HS-5 (cell line): ENCODE measurements at regions not wholly inside any gene's neighbourhood (a gene's known extent, or its start where the extent isn't known, plus 50 kb on each side); places are given as distances from the start of the nearest gene placed in this dataset.
"Not testable (repeated sequence)": the region's sequence is repeated elsewhere in the genome, so short reads cannot be mapped to it uniquely, and the experiment has no call there.

ENCODE experiments used
- DNase-seq: peaks from one replicate; pipeline ENCODE4 v3.0.0-alpha.2; 2012; ENCODE audit warnings: low read depth

DNA sequence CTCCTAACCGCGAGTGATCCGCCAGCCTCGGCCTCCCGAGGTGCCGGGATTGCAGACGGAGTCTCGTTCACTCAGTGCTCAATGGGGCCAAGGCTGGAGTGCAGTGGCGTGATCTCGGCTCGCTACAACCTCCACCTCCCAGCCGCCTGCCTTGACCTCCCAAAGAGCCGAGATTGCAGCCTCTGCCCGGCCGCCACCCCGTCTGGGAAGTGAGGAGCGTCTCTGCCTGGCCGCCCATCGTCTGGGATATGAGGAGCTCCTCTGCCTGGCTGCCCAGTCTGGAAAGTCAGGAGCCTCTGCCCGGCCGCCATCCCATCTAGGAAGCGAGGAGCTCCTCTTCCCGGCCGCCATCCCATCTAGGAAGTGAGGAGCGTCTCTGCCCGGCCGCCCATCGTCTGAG is 58.8 kb upstream of the ANKRD30BL start:
- not testable (repeated sequence) for DNase-seq

DNA sequence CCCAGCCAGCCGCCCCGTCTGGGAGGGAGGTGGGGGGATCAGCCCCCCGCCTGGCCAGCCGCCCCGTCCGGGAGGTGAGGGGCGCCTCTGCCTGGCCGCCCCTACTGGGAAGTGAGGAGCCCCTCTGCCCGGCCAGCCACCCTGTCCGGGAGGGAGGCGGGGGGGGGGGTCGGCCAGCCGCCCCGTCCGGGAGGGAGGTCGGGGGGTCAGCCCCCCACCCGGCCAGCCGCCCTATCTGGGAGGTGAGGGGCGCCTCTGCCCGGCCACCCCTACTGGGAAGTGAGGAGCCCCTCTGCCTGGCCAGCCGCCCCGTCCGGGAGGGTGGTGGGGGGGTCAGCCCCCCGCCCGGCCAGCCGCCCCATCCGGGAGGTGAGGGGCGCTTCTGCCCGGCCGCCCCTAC is 60.1 kb upstream of the ANKRD30BL start:
- DNase-seq = not testable (repeated sequence)

- no peak for DNase-seq
Measured at GRCh38 chr2:132252191-132252893, 90.6 kb upstream of the ANKRD30BL start.

- no peak for DNase-seq
Measured at GRCh38 chr2:132252894-132253264, 91.1 kb upstream of the ANKRD30BL start.

DNA sequence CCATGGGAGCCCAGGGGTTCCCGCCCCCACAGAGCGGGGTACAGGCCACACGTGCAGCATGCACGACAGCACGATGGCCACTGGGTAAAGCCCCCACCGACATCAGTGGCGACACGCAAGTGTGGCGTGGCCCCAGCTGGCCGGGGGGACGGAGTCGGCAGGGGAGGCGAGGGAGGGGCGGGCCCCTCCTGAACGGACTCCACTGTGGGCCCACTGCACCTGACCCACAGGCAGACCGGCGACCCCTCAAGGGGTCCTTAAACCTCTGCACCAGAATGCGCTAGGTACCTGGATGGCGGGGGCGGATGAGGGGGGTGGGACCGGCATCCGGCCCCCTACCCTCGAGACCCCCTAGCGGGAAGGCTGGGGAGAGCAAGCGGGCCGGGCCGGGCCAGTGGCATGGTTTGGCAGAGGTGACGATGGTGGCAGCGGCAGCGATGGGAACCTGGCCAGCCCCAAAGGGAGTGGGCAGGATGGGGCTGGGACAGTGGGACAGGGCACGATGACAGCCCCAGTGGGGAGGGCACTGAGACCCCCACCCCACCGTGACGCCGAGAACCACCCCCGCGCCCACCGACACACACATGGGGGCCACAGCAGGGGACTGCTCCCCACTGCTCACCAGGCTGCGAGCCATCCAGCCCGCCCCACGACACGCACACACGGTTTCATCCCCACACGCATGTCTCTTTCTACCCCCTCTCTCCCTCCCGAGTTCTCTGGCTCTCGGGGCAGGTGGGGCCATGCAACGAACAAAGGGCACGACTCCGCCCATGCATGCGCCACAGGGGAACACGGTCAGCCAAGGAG is 91.9 kb upstream of the ANKRD30BL start:
- no peak for DNase-seq

- DNase-seq = not testable (repeated sequence)
Measured at GRCh38 chr2:132254306-132254919, 92.7 kb upstream of the ANKRD30BL start.

DNA sequence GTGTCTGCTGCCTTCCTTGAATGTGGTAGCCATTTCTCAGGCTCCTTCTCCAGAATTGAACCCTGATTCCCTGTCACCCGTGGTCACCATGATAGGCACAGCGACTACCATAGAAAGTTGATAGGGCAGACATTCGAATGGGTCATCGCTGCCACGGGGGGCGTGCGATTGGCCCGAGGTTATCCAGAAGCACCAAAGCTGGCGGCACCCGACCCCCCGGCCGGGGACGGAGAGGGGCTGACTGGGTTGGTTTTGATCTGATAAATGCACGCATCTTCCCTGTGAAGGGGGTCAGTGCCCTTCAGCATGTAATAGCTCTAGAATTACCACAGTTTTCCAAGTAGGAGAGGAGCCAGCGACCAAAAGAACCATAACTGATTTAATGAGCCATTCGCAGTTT is 94.0 kb upstream of the ANKRD30BL start:
- no peak for DNase-seq

DNA sequence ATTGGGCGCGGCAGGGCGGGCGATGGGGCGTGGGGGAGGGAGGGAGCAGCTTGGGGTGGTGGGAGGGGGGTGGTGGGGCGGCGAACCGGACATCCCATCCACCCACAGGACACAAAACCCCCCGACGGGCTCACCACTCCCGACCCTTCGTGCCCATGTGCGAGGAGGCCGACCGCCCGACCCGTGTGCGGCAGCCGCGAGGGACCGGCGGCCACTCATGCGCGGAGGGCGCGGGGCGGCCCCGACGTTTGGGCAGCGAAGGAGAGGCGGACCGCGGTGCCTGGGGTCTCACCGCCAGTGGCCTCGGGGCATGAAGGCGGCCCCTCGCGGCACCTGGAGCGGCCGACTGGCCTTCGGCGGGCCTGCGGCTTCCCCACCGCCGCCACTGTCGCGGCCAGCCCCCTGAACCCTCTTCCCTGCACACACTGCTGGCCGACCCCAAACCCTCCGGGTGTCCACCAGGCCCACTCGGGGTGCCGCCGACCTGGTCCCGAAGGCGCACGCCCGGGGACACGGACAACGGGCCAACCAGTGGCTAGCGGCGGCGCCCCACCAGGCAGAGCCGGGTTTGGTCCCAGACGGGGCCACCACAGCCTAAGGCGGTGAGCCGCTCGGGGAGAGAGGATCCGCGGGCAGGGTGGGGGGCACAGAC is 94.6 kb upstream of the ANKRD30BL start:
- no peak for DNase-seq

DNA sequence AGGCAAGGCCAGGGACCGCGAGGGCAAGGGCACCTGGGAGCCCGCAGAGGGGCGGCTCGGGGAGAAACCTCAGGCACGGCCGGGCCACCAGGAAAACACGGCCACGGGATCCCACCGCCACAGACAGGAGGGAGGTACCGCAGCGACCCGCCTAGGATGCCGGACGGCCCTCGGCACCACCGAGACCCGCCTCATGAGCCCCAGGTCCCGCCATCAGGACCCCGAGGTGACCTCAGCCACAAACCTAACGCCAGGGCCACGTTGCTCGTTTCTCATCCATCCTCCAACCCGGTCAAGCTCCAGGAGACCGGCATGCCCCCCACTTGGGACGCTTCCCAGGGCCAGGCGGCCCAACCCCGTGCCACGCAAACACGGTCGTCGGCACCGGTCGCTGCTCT is 95.2 kb upstream of the ANKRD30BL start:
- DNase-seq = not testable (repeated sequence)

GRCh38 chr2:132257301-132258171 is 95.8 kb upstream of the ANKRD30BL start:
- not testable (repeated sequence) for DNase-seq

- DNase-seq = not testable (repeated sequence)
Measured at GRCh38 chr2:132259276-132259675, 97.5 kb upstream of the ANKRD30BL start.

DNA sequence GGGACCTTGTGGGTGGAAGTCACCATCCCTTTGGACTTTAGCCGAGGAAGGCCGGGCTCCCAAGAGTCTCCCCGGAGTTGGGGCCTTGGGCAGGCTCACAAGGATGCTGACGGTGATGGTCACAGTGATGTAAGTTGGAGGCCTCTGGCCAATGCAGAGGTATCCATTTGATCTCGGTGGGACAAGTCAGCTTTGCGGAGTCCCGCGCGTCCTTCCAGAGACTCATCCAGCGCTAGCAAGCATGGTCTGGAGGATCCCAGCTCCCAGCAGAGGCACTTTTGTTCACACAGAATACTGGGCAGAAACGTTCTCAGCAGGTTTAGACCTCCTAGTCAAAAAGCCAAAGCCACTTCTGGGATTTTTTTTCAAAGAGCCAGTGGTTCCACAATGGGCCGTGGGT is 103.8 kb upstream of the ANKRD30BL start:
- DNase-seq = not testable (repeated sequence)

DNA sequence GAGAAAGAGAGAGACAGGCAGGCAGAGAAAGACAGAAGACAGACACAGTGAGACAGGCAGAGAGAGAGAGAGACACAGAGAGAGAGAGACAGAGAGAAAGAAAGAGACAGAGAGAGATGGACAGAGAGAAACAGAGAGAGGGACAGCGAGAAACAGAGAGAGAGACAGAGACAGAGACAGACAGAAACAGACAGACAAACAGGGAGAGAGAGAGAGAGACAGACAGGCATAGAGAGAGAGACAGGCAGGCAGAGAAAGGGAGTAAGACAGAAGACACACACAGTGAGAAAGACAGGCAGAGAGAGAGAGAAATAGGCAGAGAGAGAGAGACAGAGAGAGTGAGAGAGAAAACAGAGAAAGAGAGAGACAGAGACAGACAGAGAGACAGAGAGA is 105.3 kb upstream of the ANKRD30BL start:
- DNase-seq = no peak

GRCh38 chr2:132267498-132268283 is 105.9 kb upstream of the ANKRD30BL start:
- DNase-seq = not testable (repeated sequence)

DNA sequence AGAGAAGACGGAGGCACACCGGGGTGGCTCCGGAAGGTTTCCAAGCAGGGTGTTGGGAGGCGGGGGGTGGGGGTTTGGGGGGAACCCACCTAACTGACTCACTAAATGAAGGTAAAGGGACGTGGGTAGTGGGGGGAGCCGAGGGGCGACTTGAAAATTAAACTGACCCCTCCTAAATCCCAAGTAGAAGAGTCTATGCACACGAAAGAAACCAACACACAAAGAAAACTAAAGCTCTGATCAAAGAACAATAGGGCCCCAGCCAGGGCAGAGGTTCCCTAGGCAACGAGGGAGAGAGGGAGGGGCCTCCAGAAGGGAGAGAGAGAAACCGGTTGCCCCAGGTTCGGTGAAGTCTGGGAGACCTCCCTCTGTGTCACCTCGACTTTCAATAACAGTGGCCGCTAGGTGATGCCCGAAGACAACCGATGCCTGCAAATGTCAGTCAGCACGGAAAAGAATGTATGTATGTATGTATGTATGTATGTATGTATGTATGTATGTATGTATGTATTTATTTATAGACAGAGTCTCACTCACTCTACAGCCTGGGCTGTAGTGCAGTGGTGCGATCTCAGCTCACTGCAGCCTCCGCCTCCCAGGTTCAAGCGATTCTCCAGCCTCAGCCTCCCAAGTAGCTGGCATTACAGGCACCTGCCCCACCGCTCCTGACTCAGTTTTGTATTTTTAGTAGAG is 106.7 kb upstream of the ANKRD30BL start:
- not testable (repeated sequence) for DNase-seq

GRCh38 chr2:132268977-132269523 is 107.3 kb upstream of the ANKRD30BL start:
- no peak for DNase-seq

- no peak for DNase-seq
Measured at GRCh38 chr2:132270255-132270654, 108.5 kb upstream of the ANKRD30BL start.

DNA sequence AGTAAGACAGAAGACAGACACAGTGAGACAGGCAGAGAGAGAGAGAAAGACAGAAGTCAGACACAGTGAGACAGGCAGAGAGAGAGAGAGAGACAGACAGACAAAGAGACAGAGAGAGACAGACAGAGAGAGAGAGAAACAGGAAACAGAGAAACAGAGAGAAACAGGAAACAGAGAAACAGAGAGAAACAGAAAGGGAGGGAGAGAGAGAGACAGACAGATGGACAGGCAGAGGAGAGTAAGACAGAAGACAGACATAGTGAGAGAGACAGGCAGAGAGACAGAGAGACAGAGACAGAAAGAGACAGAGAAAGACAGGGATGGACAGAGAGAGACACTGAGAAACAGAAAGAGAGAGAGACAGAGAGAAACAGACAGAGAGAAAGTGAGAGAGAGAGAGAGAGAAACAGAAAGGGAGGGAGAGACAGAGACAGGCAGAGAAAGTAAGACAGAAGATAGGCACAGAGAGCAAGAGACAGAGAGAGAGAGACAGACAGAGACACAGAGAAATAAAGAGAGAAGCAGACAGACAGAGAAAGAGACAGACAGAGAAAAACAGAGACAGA is 109.3 kb upstream of the ANKRD30BL start:
- DNase-seq = no peak

- DNase-seq = not testable (repeated sequence)
Measured at GRCh38 chr2:132271794-132272193, 110.0 kb upstream of the ANKRD30BL start.
